PC-9 (cell line): ENCODE measurements at regions not wholly inside any gene's neighbourhood (a gene's known extent, or its start where the extent isn't known, plus 50 kb on each side); places are given as distances from the start of the nearest gene placed in this dataset.

Source experiments
- BruUV-seq: library from RNA; stranded (reverse); fragments of 400-500 nt; replicated peaks from 2 replicates; lab custom pipeline; 2021; lab: Mats Ljungman, UMichigan
- CTCF ChIA-PET: fragments of 300-600 bp; sonication (Branson Sonifier 250); formaldehyde crosslinking; loops from one replicate; lab custom pipeline; 2022; ENCODE audit warnings: antibody characterized with exemption; lab: Charles Lee
- POLR2A ChIA-PET: fragments of 300-600 bp; sonication (Branson Sonifier 250); formaldehyde crosslinking; loops from one replicate; lab custom pipeline; 2022; ENCODE audit warnings: antibody characterized with exemption; ENCODE audit not compliant: unreplicated experiment; lab: Charles Lee
- DNase-seq, 2 experiments: peaks; one replicate each; pipeline versions ENCODE4 v3.0.0 to v3.0.0-alpha.2; 2015 to 2022; ENCODE audit warnings: mixed read lengths in 1 of 2
- H2AFZ ChIP-seq: fragments of 200-600 bp; sonication (generic); 2 replicates; pipeline ENCODE4 v1.8.1; 2017; ENCODE audit warnings: antibody characterized with exemption
- H3F3A ChIP-seq: fragments of 200-600 bp; sonication (generic); 2 replicates; pipeline ENCODE4 v1.8.1; 2017; ENCODE audit warnings: antibody characterized with exemption, mild to moderate bottlenecking, low read depth; ENCODE audit not compliant: insufficient read depth
- H3K27ac ChIP-seq: fragments of 200-600 bp; sonication (generic); 2 replicates; pipeline ENCODE4 v1.6.1; 2016; ENCODE audit warnings: mixed run types
- H3K27me3 ChIP-seq: fragments of 200-600 bp; sonication (generic); 2 replicates; pipeline ENCODE4 v1.6.1; 2016; ENCODE audit warnings: low read depth, mixed run types; ENCODE audit not compliant: insufficient read depth
- H3K36me3 ChIP-seq: fragments of 200-600 bp; sonication (generic); 2 replicates; pipeline ENCODE4 v1.6.1; 2016; ENCODE audit warnings: low read depth, mixed run types
- H3K4me1 ChIP-seq: fragments of 200-600 bp; sonication (generic); replicated peaks from 2 replicates; pipeline ENCODE4 v1.6.1; 2016; ENCODE audit warnings: mixed run types; ENCODE audit not compliant: insufficient read depth
- H3K4me2 ChIP-seq: fragments of 200-600 bp; sonication (generic); 2 replicates; pipeline ENCODE4 v1.6.1; 2017; ENCODE audit warnings: mixed run types
- H3K4me3 ChIP-seq: fragments of 200-600 bp; sonication (generic); 2 replicates; pipeline ENCODE4 v1.6.1; 2016; ENCODE audit warnings: mixed run types
- H3K79me2 ChIP-seq: fragments of 200-600 bp; sonication (generic); 2 replicates; pipeline ENCODE4 v1.6.1; 2017; ENCODE audit warnings: low read depth, mixed run types
- H3K9me2 ChIP-seq: fragments of 200-600 bp; sonication (generic); 2 replicates; pipeline ENCODE4 v1.8.1; 2017; ENCODE audit warnings: mild to moderate bottlenecking; ENCODE audit not compliant: insufficient read depth
- H3K9me3 ChIP-seq: fragments of 200-600 bp; sonication (generic); 2 replicates; pipeline ENCODE4 v1.8.1; 2016; ENCODE audit warnings: low read depth; ENCODE audit not compliant: insufficient read depth
- H4K20me1 ChIP-seq: fragments of 200-600 bp; sonication (generic); 2 replicates; pipeline ENCODE4 v1.8.1; 2017; ENCODE audit not compliant: insufficient read depth
- CTCF ChIP-seq: fragments of 200-600 bp; sonication (generic); conservative IDR thresholded peaks from 2 replicates; pipeline ENCODE4 v1.6.1; 2017; ENCODE audit warnings: mixed run types, antibody characterized with exemption, mild to moderate bottlenecking, moderate library complexity
- EZH2 ChIP-seq: fragments of 200-600 bp; sonication (generic); IDR thresholded peaks from 2 replicates; pipeline ENCODE4 v1.8.0; 2017; ENCODE audit warnings: antibody characterized with exemption, low read depth
- intact Hi-C: fragments of 100-400 bp; cut with micrococcal nuclease; formaldehyde crosslinking; loops from one replicate; pipeline ENCODE4 v1.10.0; 2022; ENCODE audit not compliant: unreplicated experiment

GRCh38 chr6:15987569-15987968 is 141.3 kb upstream of the MYLIP start:
- no peaks in the 10 kb centered on the region for H3K4me1 ChIP-seq
- ChIA-PET CTCF (no interaction called here), POLR2A (interaction anchor here (0.7 kb wide), 1 partner anchor 141 kb away, joined by 4 read pairs; the partner anchor contains the start of gene MYLIP)

DNA sequence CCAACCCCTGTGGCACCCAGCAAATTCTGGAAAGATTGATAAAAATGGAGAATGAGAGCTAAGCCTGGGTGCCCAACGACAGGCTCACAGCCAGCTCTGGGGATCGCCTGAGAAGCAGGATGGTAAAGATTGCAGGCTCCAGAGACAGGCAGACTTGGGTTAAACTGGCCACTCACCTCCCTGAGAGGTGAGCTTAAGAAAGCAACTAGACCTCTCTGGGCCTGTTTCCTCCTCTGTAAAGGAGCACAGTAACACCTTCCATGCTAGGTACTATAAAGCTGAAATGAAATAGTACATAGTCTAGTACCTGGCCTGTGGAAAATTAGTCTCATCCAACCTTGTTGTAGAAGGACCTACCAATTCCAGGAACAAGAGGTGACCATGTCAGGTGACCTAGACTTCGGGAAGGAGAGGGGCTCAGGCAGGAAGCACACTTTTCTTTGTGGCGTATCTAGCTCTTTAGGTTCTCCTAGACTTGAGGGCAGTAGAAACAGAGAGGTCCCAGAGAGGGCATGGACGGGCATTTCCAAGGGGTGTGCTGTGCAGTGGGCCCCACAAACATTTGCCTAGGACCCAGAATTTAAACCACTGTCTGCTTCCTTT is 142.8 kb upstream of the MYLIP start:
- H3K27me3 ChIP-seq = peaks cover 29% of the 10 kb centered on the region
- intact Hi-C loops = no loop called here
- no peaks in the 10 kb centered on the region for H3K4me1 ChIP-seq
- H3K4me2 ChIP-seq = no peak overlapping the region
- H4K20me1 ChIP-seq = no peaks in the 10 kb centered on the region
- H3K36me3 ChIP-seq = no peaks in the 10 kb centered on the region
- BruUV-seq = no TSS peak
- CTCF ChIA-PET = no interaction called here
- POLR2A ChIA-PET = no interaction called here
- no peak for DNase-seq
- H3K27ac ChIP-seq = no peak overlapping the region
- H3K79me2 ChIP-seq = no peaks in the 10 kb centered on the region
- TF ChIP-seq EZH2 (no peak), CTCF (no peak)
- H2AFZ ChIP-seq = no peak overlapping the region
- no peaks in the 10 kb centered on the region for H3F3A ChIP-seq
- no peaks in the 10 kb centered on the region for H3K9me3 ChIP-seq
- H3K9me2 ChIP-seq = no peaks in the 10 kb centered on the region
- no peak overlapping the region for H3K4me3 ChIP-seq

More at GRCh38 chr6:15987569-15987968, 141.3 kb upstream of the MYLIP start:
- intact Hi-C loops = no loop called here
- no peaks in the 10 kb centered on the region for H3K79me2 ChIP-seq
- no TSS peak for BruUV-seq
- H3F3A ChIP-seq = no peaks in the 10 kb centered on the region
- H3K27me3 ChIP-seq = peaks cover 31% of the 10 kb centered on the region
- no peaks in the 10 kb centered on the region for H4K20me1 ChIP-seq
- H2AFZ ChIP-seq = no peak overlapping the region
- TF ChIP-seq EZH2 (no peak), CTCF (no peak)
- H3K9me2 ChIP-seq = no peaks in the 10 kb centered on the region
- no peak overlapping the region for H3K4me2 ChIP-seq
- no peak overlapping the region for H3K4me3 ChIP-seq
- H3K27ac ChIP-seq = no peak overlapping the region
- DNase-seq = no peak
- H3K36me3 ChIP-seq = no peaks in the 10 kb centered on the region
- no peaks in the 10 kb centered on the region for H3K9me3 ChIP-seq

DNA sequence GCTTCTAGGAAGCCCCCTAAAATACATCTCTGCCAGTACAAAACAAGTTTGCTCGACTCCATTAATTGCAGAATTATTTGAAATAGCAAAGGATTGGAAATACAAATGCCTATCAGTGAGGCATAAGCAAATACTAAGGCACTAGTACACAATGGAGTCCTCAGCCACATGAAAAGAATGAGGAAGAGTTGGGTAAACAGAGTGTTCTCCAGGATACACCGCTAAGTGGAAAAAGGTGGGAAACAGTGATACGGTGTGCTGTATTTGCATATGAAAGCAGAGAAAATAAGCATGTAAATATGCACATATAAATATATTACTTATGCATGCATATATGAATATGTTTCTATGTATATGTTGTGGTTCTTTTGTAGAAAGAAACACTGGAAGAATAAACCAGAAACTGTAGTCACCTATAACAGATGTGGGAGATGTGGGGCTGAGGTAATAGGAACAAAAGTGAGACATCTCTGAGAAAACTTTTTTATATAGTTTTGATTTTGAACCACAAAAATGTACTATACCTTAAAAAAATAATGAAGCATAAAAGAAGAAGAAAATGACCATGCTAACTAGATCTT is 143.4 kb upstream of the MYLIP start:
- intact Hi-C loops = no loop called here
- no peaks in the 10 kb centered on the region for H3K4me1 ChIP-seq
- ChIA-PET POLR2A (no interaction called here), CTCF (no interaction called here)
- no peaks in the 10 kb centered on the region for H3K9me3 ChIP-seq
- H2AFZ ChIP-seq = no peak overlapping the region
- H3K36me3 ChIP-seq = no peaks in the 10 kb centered on the region
- BruUV-seq = no TSS peak
- no peaks in the 10 kb centered on the region for H4K20me1 ChIP-seq
- no peak for TF ChIP-seq EZH2
- TF ChIP-seq CTCF = no peak
- no peak overlapping the region for H3K4me2 ChIP-seq
- H3K4me3 ChIP-seq = no peak overlapping the region
- DNase-seq = no peak
- H3F3A ChIP-seq = no peaks in the 10 kb centered on the region
- H3K79me2 ChIP-seq = no peaks in the 10 kb centered on the region
- H3K27me3 ChIP-seq = peaks cover 36% of the 10 kb centered on the region
- no peak overlapping the region for H3K27ac ChIP-seq
- H3K9me2 ChIP-seq = no peaks in the 10 kb centered on the region
